ENCODE measurements at regions not wholly inside any gene's neighbourhood (a gene's known extent, or its start where the extent isn't known, plus 50 kb on each side); places are given as distances from the start of the nearest gene placed in this dataset.

- Histone ChIP-seq H2BK120ac (replicated peaks; ENCODE audit: low read depth, low read length) (no peak overlapping the region), H2BK20ac (ENCODE audit: low read length) (no peak overlapping the region), H3K79me1 (ENCODE audit: low read depth, low read length) (no peaks in the 10 kb centered on the region), H2BK15ac (ENCODE audit: low read length) (no peak overlapping the region), H2BK5ac (ENCODE audit: low read depth, low read length) (no peak overlapping the region), H3K9me3 (ENCODE audit: insufficient read depth in 2 of 2, low read depth in 1 of 2, low read length in 1 of 2) (no peaks in the 10 kb centered on the region), H3K79me2 (ENCODE audit: control insufficient read depth in 1 of 2, insufficient read depth in 2 of 2, low read length in 2 of 2) (no peaks in the 10 kb centered on the region), H4K8ac (ENCODE audit: extremely low read depth, insufficient read depth, low read length) (no peak overlapping the region), H3K27ac (ENCODE audit: low read depth, low read length) (no peak overlapping the region), H3K9ac (replicated peaks in 1 of 4; ENCODE audit: extremely low read depth in 1 of 4, low read depth in 3 of 4, low read length in 3 of 4) (no peak overlapping the region), H3K4me2 (ENCODE audit: insufficient read depth in 1 of 2, low read depth in 2 of 2, low read length in 2 of 2) (no peak overlapping the region), H4K5ac (ENCODE audit: insufficient read length, low read depth, low read length) (no peak overlapping the region), H3K4me1 (replicated peaks in 1 of 4; ENCODE audit: control insufficient read depth in 3 of 4, insufficient read depth in 4 of 4, low read length in 3 of 4) (peaks cover 0 to 10% (median 4%) of the 10 kb centered on the region in 4 experiments; a peak in 2 of 7 replicates), H3K27me3 (replicated peaks in 1 of 4; ENCODE audit: control insufficient read depth in 3 of 4, extremely low read depth in 1 of 4, insufficient read depth in 3 of 4, low read length in 3 of 4) (no peaks in the 10 kb centered on the region), H3K23ac (ENCODE audit: insufficient read length) (no peak overlapping the region), H2AFZ (ENCODE audit: low read length) (no peak overlapping the region), H3K14ac (ENCODE audit: insufficient read length) (no peak overlapping the region), H3K4me3 (ENCODE audit: extremely low read depth in 1 of 4, insufficient read depth in 2 of 4, low read depth in 3 of 4, low read length in 4 of 4) (no peak overlapping the region), H4K91ac (replicated peaks; ENCODE audit: insufficient read length, low read length) (no peak overlapping the region), H3K23me2 (ENCODE audit: low read depth, low read length) (no peaks in the 10 kb centered on the region), H3K56ac (replicated peaks; ENCODE audit: insufficient read length, low read depth, low read length) (no peak overlapping the region), H4K20me1 (replicated peaks in 1 of 2; ENCODE audit: control insufficient read depth in 1 of 2, insufficient read depth in 2 of 2, low read length in 2 of 2) (no peaks in the 10 kb centered on the region), H2AK5ac (ENCODE audit: low read depth, low read length) (no peak overlapping the region), H3K18ac (ENCODE audit: extremely low read depth, low read length) (no peak overlapping the region), H3K4ac (replicated peaks; ENCODE audit: insufficient read length, low read depth, low read length) (no peak overlapping the region), H2BK12ac (ENCODE audit: low read depth, low read length) (no peak overlapping the region), H3K36me3 (ENCODE audit: control insufficient read depth in 2 of 4, insufficient read depth in 4 of 4, low read length in 3 of 4) (no peaks in the 10 kb centered on the region)
- TF ChIP-seq NANOG (IDR thresholded peaks at IDR 0.05; ENCODE audit: insufficient read depth, low read depth, low read length, poor library complexity, severe bottlenecking), result no peak
- TF ChIP-seq ATF2 (IDR thresholded peaks at IDR 0.05; ENCODE audit: low read length), result no peak
- no peak for TF ChIP-seq CTBP2 (IDR thresholded peaks at IDR 0.05; ENCODE audit: borderline replicate concordance, insufficient read depth, insufficient read length, low read length)
- no peak for TF ChIP-seq NRF1 (IDR thresholded peaks at IDR 0.05; ENCODE audit: low read depth, low read length)
- TF ChIP-seq JUND (IDR thresholded peaks at IDR 0.05; ENCODE audit: low read length), result no peak
- ChIA-PET POLR2A (ENCODE audit: partially characterized antibody) (no interaction called here), CTCF (ENCODE audit: partially characterized antibody) (no interaction called here)
- WGBS, 2 experiments (ENCODE audit: extremely low coverage in 1 of 2, insufficient coverage in 1 of 2, insufficient read length in 1 of 2, insufficient replicate concordance in 2 of 2, low coverage in 1 of 2, low lambda C conversion rate in 2 of 2, missing lambda C conversion rate in 1 of 2), result 88% methylated on average over 14 of the region's 14 CpGs; no CpG with 5 or more reads in 1 of the 2 experiments
- DNase-seq (ENCODE audit: low read depth in 1 of 2, low spot score in 2 of 2) (no peak), FAIRE-seq (no peak)
Measured at GRCh38 chr2:58769111-58769863, 528.2 kb upstream of the FANCL start.
